Panc1 (cell line): ENCODE measurements at regions not wholly inside any gene's neighbourhood (a gene's known extent, or its start where the extent isn't known, plus 50 kb on each side); places are given as distances from the start of the nearest gene placed in this dataset.

ENCODE experiments used
- CTCF ChIP-seq: fragments of 450-650 bp; IDR thresholded peaks from 2 replicates; pipeline ENCODE4 v1.5.1; 2017; ENCODE audit warnings: mild to moderate bottlenecking
- REST ChIP-seq, 2 experiments: IDR thresholded peaks; 2 replicates each; pipeline ENCODE4 v1.6.1; 2011 to 2012; ENCODE audit warnings: low read depth in 2 of 2, control low read depth in 1 of 2, low read length in 1 of 2, mild to moderate bottlenecking in 1 of 2, moderate library complexity in 1 of 2; ENCODE audit not compliant: insufficient read depth in 1 of 2

GRCh38 chr7:69318794-69319193 lies 279.5 kb upstream of the AUTS2 start:
- TF ChIP-seq CTCF: no peak
- TF ChIP-seq REST (IDR thresholded peaks at IDR 0.05; ENCODE audit: insufficient read depth in 1 of 2, low read depth in 2 of 2, low read length in 1 of 2): no peak
